Activated B cell treated with CpG ODN at 0.5 μM for 24 hours (primary cell): ENCODE measurements at regions not wholly inside any gene's neighbourhood (a gene's known extent, or its start where the extent isn't known, plus 50 kb on each side); places are given as distances from the start of the nearest gene placed in this dataset.
"Not testable (repeated sequence)": the region's sequence is repeated elsewhere in the genome, so short reads cannot be mapped to it uniquely, and the experiment has no call there.

Source experiments
- ATAC-seq: fragments of 200-7000 bp; cut with Tn5 transposase; one replicate; pipeline ENCODE4 v1.10.0; 2021; ENCODE audit warnings: low read depth, mild to moderate bottlenecking, moderate library complexity
- CTCF ChIA-PET: fragments of 350-600 bp; sonication (Branson Sonifier 250); formaldehyde crosslinking; loops from one replicate; lab custom pipeline; 2021; ENCODE audit warnings: antibody characterized with exemption; lab: Charles Lee
- POLR2A ChIA-PET: fragments of 350-600 bp; sonication (Branson Sonifier 250); formaldehyde crosslinking; loops from one replicate; lab custom pipeline; 2021; ENCODE audit warnings: antibody characterized with exemption; lab: Charles Lee
- DNase-seq: peaks from one replicate; pipeline ENCODE4 v3.0.0; 2022
- H3K27ac Mint-ChIP-seq: one replicate; pipeline ENCODE4 v1.8.0; 2020; ENCODE audit warnings: mixed read lengths
- H3K27me3 Mint-ChIP-seq: one replicate; pipeline ENCODE4 v1.8.0; 2021; ENCODE audit warnings: mixed read lengths
- H3K36me3 Mint-ChIP-seq: one replicate; pipeline ENCODE4 v1.8.0; 2021; ENCODE audit warnings: low read depth, mixed read lengths
- H3K4me1 Mint-ChIP-seq: one replicate; pipeline ENCODE4 v1.8.0; 2021; ENCODE audit warnings: mixed read lengths
- H3K4me3 Mint-ChIP-seq: one replicate; pipeline ENCODE4 v1.8.0; 2020; ENCODE audit warnings: mild to moderate bottlenecking, mixed read lengths
- H3K9me3 Mint-ChIP-seq: one replicate; pipeline ENCODE4 v1.8.0; 2020; ENCODE audit warnings: mixed read lengths
- CTCF ChIP-seq: fragments of 200-600 bp; IDR thresholded peaks from one replicate; pipeline ENCODE4 v1.8.0; 2022; ENCODE audit warnings: antibody characterized with exemption, mild to moderate bottlenecking
- intact Hi-C: fragments of 100-400 bp; cut with micrococcal nuclease; formaldehyde crosslinking; loops from one replicate; pipeline ENCODE4 v1.15.1; 2024

- Mint-ChIP-seq H3K4me1 (no peaks in the 10 kb centered on the region), H3K4me3 (no peak overlapping the region), H3K36me3 (no peaks in the 10 kb centered on the region), H3K9me3 (no peaks in the 10 kb centered on the region), H3K27ac (no peak overlapping the region), H3K27me3 (peaks cover 1% of the 10 kb centered on the region)
- TF ChIP-seq CTCF, result no peak
- no peak for ATAC-seq
- CTCF ChIA-PET, result no interaction called here
- intact Hi-C loops, result no loop called here
- no peak for DNase-seq
- POLR2A ChIA-PET, result no interaction called here
These were observed 1005.9 kb downstream of the BRD1 start for GRCh38 chr22:48821727-48822126.

GRCh38 chr22:48821346-48821690 lies 1006.4 kb downstream of the BRD1 start:
- H3K4me1 Mint-ChIP-seq, result no peaks in the 10 kb centered on the region

GRCh38 chr22:48820481-48821345 lies 1007.0 kb downstream of the BRD1 start:
- Mint-ChIP-seq H3K4me1 (no peaks in the 10 kb centered on the region), H3K27me3 (peaks cover 1% of the 10 kb centered on the region), H3K36me3 (no peaks in the 10 kb centered on the region), H3K4me3 (no peak overlapping the region), H3K9me3 (no peaks in the 10 kb centered on the region), H3K27ac (no peak overlapping the region)
- intact Hi-C loops, result no loop called here
- DNase-seq, result no peak
- TF ChIP-seq CTCF, result no peak
- CTCF ChIA-PET, result no interaction called here
- POLR2A ChIA-PET, result no interaction called here
- ATAC-seq, result no peak

More at GRCh38 chr22:48821346-48821690, 1006.4 kb downstream of the BRD1 start:
- no peaks in the 10 kb centered on the region for H3K9me3 Mint-ChIP-seq
- intact Hi-C loops, result no loop called here
- ATAC-seq, result no peak
- CTCF ChIA-PET, result no interaction called here
- no peak for DNase-seq
- POLR2A ChIA-PET, result no interaction called here
- no peak overlapping the region for H3K27ac Mint-ChIP-seq
- TF ChIP-seq CTCF, result no peak
- peaks cover 1% of the 10 kb centered on the region for H3K27me3 Mint-ChIP-seq
- H3K4me3 Mint-ChIP-seq, result no peak overlapping the region
- H3K36me3 Mint-ChIP-seq, result no peaks in the 10 kb centered on the region

GRCh38 chr22:48819961-48820360 lies 1007.7 kb downstream of the BRD1 start:
- DNase-seq (no peak), ATAC-seq (no peak)
- Mint-ChIP-seq H3K4me1 (no peaks in the 10 kb centered on the region), H3K27ac (no peak overlapping the region), H3K9me3 (no peaks in the 10 kb centered on the region), H3K36me3 (no peaks in the 10 kb centered on the region), H3K4me3 (no peak overlapping the region), H3K27me3 (peaks cover 1% of the 10 kb centered on the region)
- CTCF ChIA-PET, result no interaction called here
- no peak for TF ChIP-seq CTCF
- POLR2A ChIA-PET, result no interaction called here
- intact Hi-C loops, result no loop called here

- Mint-ChIP-seq H3K27ac (no peak overlapping the region), H3K27me3 (peaks cover 1% of the 10 kb centered on the region), H3K9me3 (no peaks in the 10 kb centered on the region), H3K4me1 (no peaks in the 10 kb centered on the region), H3K4me3 (no peak overlapping the region), H3K36me3 (no peaks in the 10 kb centered on the region)
- intact Hi-C loops, result no loop called here
- ATAC-seq (no peak), DNase-seq (no peak)
- no peak for TF ChIP-seq CTCF
- CTCF ChIA-PET, result no interaction called here
- POLR2A ChIA-PET, result no interaction called here
These were observed 1008.4 kb downstream of the BRD1 start for GRCh38 chr22:48819232-48819631.

- ATAC-seq, DNase-seq, CTCF ChIA-PET, POLR2A ChIA-PET, H3K27me3 Mint-ChIP-seq, H3K4me3 Mint-ChIP-seq, intact Hi-C loops, H3K4me1 Mint-ChIP-seq, H3K36me3 Mint-ChIP-seq, H3K27ac Mint-ChIP-seq, H3K9me3 Mint-ChIP-seq: not testable (repeated sequence)
These were observed 1010.2 kb downstream of the BRD1 start for GRCh38 chr22:48817491-48817890.
